Keratinocyte (primary cell): ENCODE measurements at regions not wholly inside any gene's neighbourhood (a gene's known extent, or its start where the extent isn't known, plus 50 kb on each side); places are given as distances from the start of the nearest gene placed in this dataset.

Source experiments
- EZH2 ChIP-seq: IDR thresholded peaks from one replicate; pipeline ENCODE4 v1.6.1; 2012; ENCODE audit warnings: inconsistent platforms, mild to moderate bottlenecking, low read length, moderate library complexity
- TF ChIP-seq, protein P1 (sequence below), 3 experiments: IDR thresholded peaks in 1 of 3; conservative IDR thresholded peaks in 1 of 3; optimal IDR thresholded peaks in 1 of 3; 2 replicates in 2 of 3; 3 replicates in 1 of 3; pipeline versions ENCODE3 to v1.5.1; 2011; ENCODE audit warnings: low read length in 3 of 3, mild to moderate bottlenecking in 3 of 3, moderate library complexity in 2 of 3, control low read depth in 1 of 3, inconsistent platforms in 1 of 3; ENCODE audit not compliant: insufficient read depth in 2 of 3; ENCODE audit errors: extremely low read depth in 1 of 3

DNA sequence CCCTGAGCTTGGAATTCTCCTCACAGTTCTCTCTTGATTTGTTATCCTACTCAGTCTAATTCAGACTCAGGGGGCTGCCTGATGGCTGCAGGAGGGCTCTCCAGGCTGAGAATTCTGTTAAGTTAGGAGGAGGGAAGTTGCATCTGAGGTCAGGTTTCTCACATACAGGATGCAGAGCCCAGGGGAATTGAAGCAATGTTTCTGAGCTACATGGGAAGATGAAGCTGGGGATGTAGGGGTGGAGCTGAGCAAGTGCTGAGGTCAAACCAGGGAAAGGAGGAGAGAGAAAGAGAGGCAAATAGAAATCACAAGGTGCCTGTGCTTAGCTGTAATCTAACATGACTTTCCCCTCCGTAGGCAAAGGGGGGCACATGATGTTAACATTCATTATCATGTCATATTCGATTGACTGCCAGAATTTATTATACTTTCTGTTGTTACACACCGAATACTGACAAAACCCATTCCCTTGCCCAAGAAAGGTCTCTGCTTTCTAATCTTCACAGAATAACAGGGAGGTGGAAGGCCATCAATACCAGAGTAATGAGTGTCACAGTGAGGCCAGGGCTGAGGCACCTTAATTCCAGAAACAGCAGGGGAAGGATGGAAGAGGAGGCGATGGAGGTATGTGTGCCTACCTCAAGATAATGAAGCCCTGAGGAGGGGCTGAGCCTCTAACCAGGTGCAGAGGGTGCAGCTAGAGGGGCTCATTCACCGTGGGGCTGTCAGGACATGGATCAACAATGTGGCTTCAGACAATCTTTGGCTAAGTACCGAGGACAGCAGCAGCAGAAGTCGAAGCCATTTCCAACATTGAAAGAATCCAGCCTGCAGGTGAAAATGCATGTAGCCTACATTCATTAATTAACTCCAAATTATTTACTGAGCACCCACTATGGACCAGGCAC lies 205.4 kb upstream of the SNX19 start:
- TF ChIP-seq, protein P1, sequence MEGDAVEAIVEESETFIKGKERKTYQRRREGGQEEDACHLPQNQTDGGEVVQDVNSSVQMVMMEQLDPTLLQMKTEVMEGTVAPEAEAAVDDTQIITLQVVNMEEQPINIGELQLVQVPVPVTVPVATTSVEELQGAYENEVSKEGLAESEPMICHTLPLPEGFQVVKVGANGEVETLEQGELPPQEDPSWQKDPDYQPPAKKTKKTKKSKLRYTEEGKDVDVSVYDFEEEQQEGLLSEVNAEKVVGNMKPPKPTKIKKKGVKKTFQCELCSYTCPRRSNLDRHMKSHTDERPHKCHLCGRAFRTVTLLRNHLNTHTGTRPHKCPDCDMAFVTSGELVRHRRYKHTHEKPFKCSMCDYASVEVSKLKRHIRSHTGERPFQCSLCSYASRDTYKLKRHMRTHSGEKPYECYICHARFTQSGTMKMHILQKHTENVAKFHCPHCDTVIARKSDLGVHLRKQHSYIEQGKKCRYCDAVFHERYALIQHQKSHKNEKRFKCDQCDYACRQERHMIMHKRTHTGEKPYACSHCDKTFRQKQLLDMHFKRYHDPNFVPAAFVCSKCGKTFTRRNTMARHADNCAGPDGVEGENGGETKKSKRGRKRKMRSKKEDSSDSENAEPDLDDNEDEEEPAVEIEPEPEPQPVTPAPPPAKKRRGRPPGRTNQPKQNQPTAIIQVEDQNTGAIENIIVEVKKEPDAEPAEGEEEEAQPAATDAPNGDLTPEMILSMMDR (optimal IDR thresholded peaks at IDR 0.05 in 1 of 3, IDR thresholded peaks at IDR 0.05 in 1 of 3, conservative IDR thresholded peaks at IDR 0.05 in 1 of 3; ENCODE audit: extremely low read depth in 1 of 3, insufficient read depth in 2 of 3, low read length in 3 of 3) = no peak
- no peak for TF ChIP-seq EZH2
